ENCODE measurements at regions not wholly inside any gene's neighbourhood (a gene's known extent, or its start where the extent isn't known, plus 50 kb on each side); places are given as distances from the start of the nearest gene placed in this dataset.

DNA sequence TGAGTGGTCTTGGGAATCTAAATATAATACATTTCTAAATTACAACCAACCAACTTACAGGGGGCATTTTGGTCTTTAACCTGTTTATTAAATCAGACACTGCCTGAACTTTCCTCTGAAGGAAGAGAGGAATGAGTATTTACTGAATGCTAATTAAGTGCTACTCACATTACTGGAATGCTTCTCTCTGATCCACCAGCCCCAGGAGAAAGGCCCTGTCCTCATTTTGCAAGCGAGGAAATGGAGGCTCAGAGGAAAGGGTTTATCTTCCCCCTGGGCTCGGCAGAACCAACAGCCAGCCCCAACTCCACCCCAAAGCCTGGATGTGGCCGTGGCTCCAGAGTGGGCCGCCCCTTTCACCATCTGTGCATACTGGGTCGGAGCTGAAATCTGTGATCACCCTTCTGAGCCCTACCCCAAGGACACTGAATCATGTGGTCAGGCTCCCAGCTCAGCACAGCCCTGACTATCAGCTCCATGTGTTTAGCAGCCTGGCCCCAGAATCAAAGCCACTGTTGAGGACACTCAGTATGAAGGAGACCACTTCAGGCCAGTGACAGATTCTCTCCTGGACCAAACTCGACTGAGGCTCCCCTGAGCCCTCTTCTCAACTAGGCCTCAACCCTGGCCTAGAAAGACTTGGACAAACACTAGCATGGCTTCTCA, 56.7 kb upstream of the ENPP6 start:
- TF ChIP-seq, protein P1, sequence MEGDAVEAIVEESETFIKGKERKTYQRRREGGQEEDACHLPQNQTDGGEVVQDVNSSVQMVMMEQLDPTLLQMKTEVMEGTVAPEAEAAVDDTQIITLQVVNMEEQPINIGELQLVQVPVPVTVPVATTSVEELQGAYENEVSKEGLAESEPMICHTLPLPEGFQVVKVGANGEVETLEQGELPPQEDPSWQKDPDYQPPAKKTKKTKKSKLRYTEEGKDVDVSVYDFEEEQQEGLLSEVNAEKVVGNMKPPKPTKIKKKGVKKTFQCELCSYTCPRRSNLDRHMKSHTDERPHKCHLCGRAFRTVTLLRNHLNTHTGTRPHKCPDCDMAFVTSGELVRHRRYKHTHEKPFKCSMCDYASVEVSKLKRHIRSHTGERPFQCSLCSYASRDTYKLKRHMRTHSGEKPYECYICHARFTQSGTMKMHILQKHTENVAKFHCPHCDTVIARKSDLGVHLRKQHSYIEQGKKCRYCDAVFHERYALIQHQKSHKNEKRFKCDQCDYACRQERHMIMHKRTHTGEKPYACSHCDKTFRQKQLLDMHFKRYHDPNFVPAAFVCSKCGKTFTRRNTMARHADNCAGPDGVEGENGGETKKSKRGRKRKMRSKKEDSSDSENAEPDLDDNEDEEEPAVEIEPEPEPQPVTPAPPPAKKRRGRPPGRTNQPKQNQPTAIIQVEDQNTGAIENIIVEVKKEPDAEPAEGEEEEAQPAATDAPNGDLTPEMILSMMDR (IDR thresholded peaks at IDR 0.05) = no peak
- TF ChIP-seq, protein P2, sequence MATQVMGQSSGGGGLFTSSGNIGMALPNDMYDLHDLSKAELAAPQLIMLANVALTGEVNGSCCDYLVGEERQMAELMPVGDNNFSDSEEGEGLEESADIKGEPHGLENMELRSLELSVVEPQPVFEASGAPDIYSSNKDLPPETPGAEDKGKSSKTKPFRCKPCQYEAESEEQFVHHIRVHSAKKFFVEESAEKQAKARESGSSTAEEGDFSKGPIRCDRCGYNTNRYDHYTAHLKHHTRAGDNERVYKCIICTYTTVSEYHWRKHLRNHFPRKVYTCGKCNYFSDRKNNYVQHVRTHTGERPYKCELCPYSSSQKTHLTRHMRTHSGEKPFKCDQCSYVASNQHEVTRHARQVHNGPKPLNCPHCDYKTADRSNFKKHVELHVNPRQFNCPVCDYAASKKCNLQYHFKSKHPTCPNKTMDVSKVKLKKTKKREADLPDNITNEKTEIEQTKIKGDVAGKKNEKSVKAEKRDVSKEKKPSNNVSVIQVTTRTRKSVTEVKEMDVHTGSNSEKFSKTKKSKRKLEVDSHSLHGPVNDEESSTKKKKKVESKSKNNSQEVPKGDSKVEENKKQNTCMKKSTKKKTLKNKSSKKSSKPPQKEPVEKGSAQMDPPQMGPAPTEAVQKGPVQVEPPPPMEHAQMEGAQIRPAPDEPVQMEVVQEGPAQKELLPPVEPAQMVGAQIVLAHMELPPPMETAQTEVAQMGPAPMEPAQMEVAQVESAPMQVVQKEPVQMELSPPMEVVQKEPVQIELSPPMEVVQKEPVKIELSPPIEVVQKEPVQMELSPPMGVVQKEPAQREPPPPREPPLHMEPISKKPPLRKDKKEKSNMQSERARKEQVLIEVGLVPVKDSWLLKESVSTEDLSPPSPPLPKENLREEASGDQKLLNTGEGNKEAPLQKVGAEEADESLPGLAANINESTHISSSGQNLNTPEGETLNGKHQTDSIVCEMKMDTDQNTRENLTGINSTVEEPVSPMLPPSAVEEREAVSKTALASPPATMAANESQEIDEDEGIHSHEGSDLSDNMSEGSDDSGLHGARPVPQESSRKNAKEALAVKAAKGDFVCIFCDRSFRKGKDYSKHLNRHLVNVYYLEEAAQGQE (IDR thresholded peaks at IDR 0.05; ENCODE audit: insufficient read depth in 1 of 2, low read depth in 2 of 2, low read length in 1 of 2) = no peak
- TF ChIP-seq POLR2AphosphoS5 (IDR thresholded peaks at IDR 0.05; ENCODE audit: low read depth, low read length) = no peak
- no peak for TF ChIP-seq TCF7L2 (IDR thresholded peaks at IDR 0.05; ENCODE audit: low read depth, low read length)

Measured in Panc1 (cell line).